ENCODE measurements at regions not wholly inside any gene's neighbourhood (a gene's known extent, or its start where the extent isn't known, plus 50 kb on each side); places are given as distances from the start of the nearest gene placed in this dataset.

DNA sequence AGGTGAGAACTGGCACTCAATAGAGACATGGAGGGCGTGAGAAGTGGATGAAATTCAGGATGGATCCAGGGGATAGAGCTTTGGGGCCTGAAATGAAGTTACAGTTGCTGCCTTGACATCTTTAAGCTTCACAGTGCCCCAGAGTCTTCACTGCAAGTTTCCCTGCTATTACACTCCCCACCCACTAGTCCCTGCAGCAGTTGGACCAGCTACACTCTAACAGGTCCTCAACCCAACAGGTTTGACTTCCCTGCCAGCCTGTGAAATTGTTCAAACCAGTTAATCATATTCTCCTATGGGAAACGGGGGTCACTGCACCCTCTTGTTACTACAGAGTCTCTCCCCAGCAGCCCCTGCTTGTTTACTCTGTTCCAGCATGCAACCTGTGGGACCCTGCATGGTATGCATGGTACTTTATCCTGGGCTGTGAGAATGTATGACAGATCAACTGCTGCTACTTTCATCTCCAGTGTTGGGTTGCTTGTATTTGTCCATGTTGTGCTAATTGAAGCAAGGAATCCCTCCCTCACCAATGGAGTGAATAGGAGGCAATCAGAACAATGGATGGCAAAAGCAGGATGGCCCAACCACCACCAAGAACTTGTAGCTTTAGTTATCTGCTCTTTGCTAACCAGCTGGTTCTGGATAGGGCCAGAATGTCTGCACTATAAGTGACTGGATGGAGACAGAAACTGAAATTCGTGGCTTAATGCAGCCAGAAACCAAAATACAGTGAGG is 314.2 kb downstream of the OLFM4 start:
- H3K4me3 Mint-ChIP-seq = no peak overlapping the region
- no peak for DNase-seq
- no peak overlapping the region for H3K27ac Mint-ChIP-seq
- H3K27me3 Mint-ChIP-seq = no peaks in the 10 kb centered on the region
- H3K4me1 Mint-ChIP-seq = no peaks in the 10 kb centered on the region
- H3K9me3 Mint-ChIP-seq (ENCODE audit: low read depth) = no peaks in the 10 kb centered on the region
- H3K36me3 Mint-ChIP-seq = no peaks in the 10 kb centered on the region
- CTCF ChIA-PET = no interaction called here
- no peak for ATAC-seq

DNA sequence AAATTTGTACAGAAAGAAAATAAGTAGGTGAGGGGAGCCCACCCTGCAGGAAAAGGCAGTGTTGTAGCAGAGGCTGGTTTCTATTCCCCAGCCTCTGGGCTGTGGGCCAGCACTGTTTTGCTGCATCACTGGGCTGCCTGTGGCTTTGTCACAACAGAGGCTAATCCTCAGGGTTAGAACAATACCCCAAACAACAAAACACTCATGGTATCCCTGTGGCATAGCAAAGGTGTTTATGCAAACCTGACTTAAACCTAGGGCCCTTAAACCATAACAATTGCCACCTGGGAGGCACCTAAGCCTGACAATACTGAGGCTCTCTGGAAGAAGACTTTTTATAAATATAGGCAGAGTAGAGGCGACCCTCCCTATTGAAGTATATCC is 314.7 kb downstream of the OLFM4 start:
- ATAC-seq (no peak), DNase-seq (no peak)
- CTCF ChIA-PET = no interaction called here
- H3K4me3 Mint-ChIP-seq = no peak overlapping the region
- no peak overlapping the region for H3K27ac Mint-ChIP-seq
- H3K9me3 Mint-ChIP-seq (ENCODE audit: low read depth) = no peaks in the 10 kb centered on the region
- no peaks in the 10 kb centered on the region for H3K36me3 Mint-ChIP-seq
- no peaks in the 10 kb centered on the region for H3K4me1 Mint-ChIP-seq
- no peaks in the 10 kb centered on the region for H3K27me3 Mint-ChIP-seq

DNA sequence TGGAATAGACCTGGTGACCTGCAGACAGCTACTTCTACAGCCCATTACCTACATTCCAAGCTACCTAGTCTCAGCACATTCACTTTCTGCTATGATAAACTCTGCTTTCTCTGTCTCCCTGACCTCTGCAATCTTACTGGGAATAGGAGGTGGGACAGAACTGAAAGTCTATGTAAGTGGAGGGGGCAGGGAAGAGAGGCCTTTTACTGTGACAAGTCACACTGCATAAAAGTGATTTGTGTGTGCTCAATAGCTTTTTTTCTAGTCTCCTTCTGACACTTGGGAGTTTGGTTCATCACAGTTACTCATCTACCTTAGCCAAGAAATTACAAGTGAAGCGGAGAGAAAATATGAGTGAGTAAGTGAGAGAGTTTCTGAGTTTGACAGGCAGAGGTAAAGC is 322.4 kb downstream of the OLFM4 start:
- H3K4me1 Mint-ChIP-seq = no peaks in the 10 kb centered on the region
- ATAC-seq = no peak
- no peak overlapping the region for H3K4me3 Mint-ChIP-seq
- H3K36me3 Mint-ChIP-seq = no peaks in the 10 kb centered on the region
- DNase-seq = no peak
- no peaks in the 10 kb centered on the region for H3K27me3 Mint-ChIP-seq
- CTCF ChIA-PET = interaction anchor here (1.5 kb wide), 1 partner anchor 100 kb away, joined by 3 read pairs; no protein-coding TSS in a partner anchor
- H3K9me3 Mint-ChIP-seq (ENCODE audit: low read depth) = peaks cover 2% of the 10 kb centered on the region
- no peak overlapping the region for H3K27ac Mint-ChIP-seq

DNA sequence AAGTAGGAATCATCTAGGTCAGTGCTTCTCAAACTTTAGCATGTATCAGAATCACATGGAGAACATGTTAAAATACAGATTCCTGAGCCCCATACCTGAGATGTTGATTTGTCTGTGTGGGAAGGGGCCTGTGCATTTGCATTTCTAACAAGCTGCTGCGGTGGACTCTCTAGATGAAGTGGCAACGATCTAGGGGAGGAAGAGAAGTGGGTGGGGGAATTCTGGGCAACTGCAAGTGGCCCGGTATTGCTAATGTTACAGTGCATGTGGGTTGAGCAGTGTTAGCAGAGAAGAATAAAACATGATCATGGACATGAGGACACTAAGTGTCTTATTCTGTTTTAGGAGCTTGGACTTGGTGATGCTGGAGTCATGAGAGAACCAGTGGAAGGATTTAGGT is 329.0 kb downstream of the OLFM4 start:
- CTCF ChIA-PET = no interaction called here
- no peaks in the 10 kb centered on the region for H3K27me3 Mint-ChIP-seq
- H3K36me3 Mint-ChIP-seq = no peaks in the 10 kb centered on the region
- no peaks in the 10 kb centered on the region for H3K4me1 Mint-ChIP-seq
- DNase-seq = no peak
- H3K9me3 Mint-ChIP-seq (ENCODE audit: low read depth) = peaks cover 5% of the 10 kb centered on the region
- no peak overlapping the region for H3K27ac Mint-ChIP-seq
- H3K4me3 Mint-ChIP-seq = no peak overlapping the region
- ATAC-seq = no peak

DNA sequence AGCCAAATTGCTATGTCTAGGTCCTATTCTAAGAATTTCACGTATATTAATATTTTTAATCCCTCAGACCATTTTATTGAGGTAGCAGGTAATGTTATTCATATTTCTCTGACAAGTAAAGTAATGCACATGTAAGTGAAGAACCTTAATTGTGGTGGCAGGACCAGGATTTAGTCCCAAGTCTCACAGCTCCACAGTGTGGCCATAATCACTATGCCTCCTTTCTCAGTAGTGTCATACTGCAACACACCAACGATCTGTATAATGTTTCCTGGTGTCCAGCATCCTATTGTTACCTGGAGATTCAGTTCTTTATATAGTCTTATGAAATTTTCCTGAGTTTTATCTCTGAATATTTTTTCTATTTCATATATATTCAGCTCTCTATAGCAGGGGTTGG is 340.3 kb downstream of the OLFM4 start:
- CTCF ChIA-PET = no interaction called here
- H3K27me3 Mint-ChIP-seq = no peaks in the 10 kb centered on the region
- ATAC-seq = no peak
- no peak overlapping the region for H3K4me3 Mint-ChIP-seq
- no peak for DNase-seq
- peaks cover 8% of the 10 kb centered on the region for H3K9me3 Mint-ChIP-seq (ENCODE audit: low read depth)
- H3K4me1 Mint-ChIP-seq = no peaks in the 10 kb centered on the region
- no peaks in the 10 kb centered on the region for H3K36me3 Mint-ChIP-seq
- H3K27ac Mint-ChIP-seq = no peak overlapping the region

DNA sequence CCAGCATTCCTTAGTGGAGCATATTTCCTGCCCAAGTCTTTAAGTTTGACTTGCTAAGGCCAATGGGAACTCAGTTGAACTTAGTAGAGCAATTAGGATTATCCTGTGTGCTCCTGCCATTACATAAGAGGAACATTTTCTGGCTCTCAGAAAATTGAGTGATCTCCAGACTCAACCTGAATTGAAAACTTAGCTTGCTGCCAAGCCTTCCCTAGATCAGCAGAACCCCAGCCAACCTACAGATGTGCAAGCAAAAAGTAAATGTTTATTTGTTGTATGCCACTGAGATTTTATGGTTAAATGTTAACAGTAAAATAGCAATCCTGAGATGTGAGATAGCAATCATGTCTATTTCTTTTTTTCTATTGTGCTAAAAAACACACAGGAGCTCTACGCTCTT is 350.9 kb downstream of the OLFM4 start:
- H3K27me3 Mint-ChIP-seq = no peaks in the 10 kb centered on the region

DNA sequence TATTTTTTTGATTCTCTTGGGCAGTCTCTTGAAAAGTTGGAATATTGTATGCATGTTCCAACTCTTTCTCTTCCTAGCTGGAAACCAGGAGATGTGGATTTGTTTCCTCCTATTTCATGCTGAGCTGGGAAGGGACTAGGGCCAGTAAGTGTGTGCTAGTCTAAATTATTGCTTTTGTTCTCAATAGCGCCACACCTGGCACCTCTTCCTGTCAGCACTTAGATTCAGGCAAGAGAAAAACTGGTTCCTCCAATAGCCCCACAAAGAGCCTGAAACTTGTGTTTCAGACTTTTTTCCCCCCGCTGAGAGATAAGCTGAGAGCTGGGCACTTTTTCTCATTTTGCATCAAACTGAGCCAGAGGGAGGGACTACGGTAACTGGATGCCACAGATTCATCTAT is 353.4 kb downstream of the OLFM4 start:
- H3K4me1 Mint-ChIP-seq = no peaks in the 10 kb centered on the region
- no peak overlapping the region for H3K27ac Mint-ChIP-seq
- H3K9me3 Mint-ChIP-seq (ENCODE audit: low read depth) = no peaks in the 10 kb centered on the region
- CTCF ChIA-PET = no interaction called here
- no peaks in the 10 kb centered on the region for H3K36me3 Mint-ChIP-seq
- H3K27me3 Mint-ChIP-seq = no peaks in the 10 kb centered on the region
- DNase-seq (no peak), ATAC-seq (no peak)
- H3K4me3 Mint-ChIP-seq = no peak overlapping the region

More for the DNA sequence above, 350.9 kb downstream of the OLFM4 start:
- H3K36me3 Mint-ChIP-seq = no peaks in the 10 kb centered on the region
- ATAC-seq = no peak
- H3K9me3 Mint-ChIP-seq (ENCODE audit: low read depth) = no peaks in the 10 kb centered on the region
- CTCF ChIA-PET = no interaction called here
- DNase-seq = no peak
- no peak overlapping the region for H3K4me3 Mint-ChIP-seq
- no peak overlapping the region for H3K27ac Mint-ChIP-seq
- no peaks in the 10 kb centered on the region for H3K4me1 Mint-ChIP-seq

DNA sequence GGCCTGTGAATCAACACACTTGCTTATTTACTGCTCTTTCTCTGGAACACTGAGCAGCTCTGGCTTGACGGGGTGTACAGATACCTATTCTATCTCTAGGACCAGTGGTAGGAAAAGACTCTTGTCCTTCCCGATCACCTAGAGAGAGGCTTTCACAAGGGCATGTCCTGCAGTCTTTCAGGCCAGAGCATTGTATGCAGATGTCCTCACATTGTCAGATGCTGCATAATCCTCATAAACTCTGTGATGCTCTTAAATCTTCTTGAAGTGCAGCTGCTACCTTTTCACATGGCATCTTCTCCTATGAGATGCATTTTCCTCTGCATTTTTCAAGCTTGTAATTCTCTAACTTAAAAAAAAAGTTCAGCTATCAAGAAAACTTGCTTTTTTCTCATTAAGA is 369.4 kb downstream of the OLFM4 start:
- Mint-ChIP-seq H3K4me1 (no peaks in the 10 kb centered on the region), H3K9me3 (ENCODE audit: low read depth) (no peaks in the 10 kb centered on the region), H3K27ac (no peak overlapping the region), H3K4me3 (no peak overlapping the region), H3K27me3 (no peaks in the 10 kb centered on the region), H3K36me3 (no peaks in the 10 kb centered on the region)
- ATAC-seq (no peak), DNase-seq (no peak)
- CTCF ChIA-PET = no interaction called here

DNA sequence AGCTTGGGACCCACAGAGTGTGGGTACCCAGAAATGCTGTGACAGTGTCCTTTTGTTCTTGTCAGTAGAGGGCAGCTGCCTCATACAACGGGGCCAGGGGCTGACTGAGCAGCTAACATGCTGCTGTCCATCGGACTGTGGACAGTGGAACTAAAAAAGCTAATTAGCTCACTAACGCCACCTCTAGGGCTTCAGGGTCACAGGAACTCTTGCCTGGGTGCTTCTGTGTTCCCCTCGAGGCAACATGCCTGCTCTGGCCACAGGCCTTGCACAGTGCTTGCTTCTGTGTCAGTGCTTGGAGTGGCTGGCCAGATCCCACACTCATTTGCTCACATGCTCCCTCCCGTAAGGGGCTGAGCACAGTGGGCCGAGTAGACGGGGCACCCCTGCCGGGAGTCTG is 377.0 kb downstream of the OLFM4 start:
- H3K27me3 Mint-ChIP-seq = no peaks in the 10 kb centered on the region
- H3K4me1 Mint-ChIP-seq = no peaks in the 10 kb centered on the region
- DNase-seq (no peak), ATAC-seq (no peak)
- H3K27ac Mint-ChIP-seq = no peak overlapping the region
- no peaks in the 10 kb centered on the region for H3K36me3 Mint-ChIP-seq
- no peak overlapping the region for H3K4me3 Mint-ChIP-seq
- CTCF ChIA-PET = interaction anchor here (0.6 kb wide), 1 partner anchor 1236 kb away, joined by 3 read pairs; no protein-coding TSS in a partner anchor
- no peaks in the 10 kb centered on the region for H3K9me3 Mint-ChIP-seq (ENCODE audit: low read depth)

DNA sequence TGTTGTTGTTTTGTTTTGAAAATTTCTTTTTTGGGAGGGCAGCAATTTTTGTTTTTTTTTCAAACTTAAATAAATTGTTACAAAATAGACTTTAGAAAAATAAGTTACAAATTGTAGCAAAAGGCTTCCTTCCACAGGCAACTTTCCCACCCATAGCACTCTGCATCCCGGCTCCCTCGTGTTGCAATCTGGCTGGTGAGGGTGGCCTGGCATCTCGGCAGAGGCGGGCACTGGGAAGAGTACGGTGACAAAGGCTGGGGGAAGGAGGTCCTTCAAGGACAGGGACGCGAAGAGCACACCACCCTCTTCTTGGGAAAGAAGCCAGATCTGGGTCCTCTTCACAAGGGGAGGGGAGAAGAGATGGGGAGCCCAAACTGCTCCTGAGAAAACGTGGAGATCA is 379.7 kb downstream of the OLFM4 start:
- no peaks in the 10 kb centered on the region for H3K36me3 Mint-ChIP-seq
- CTCF ChIA-PET = no interaction called here
- H3K27ac Mint-ChIP-seq = no peak overlapping the region
- ATAC-seq (no peak), DNase-seq (no peak)
- H3K9me3 Mint-ChIP-seq (ENCODE audit: low read depth) = no peaks in the 10 kb centered on the region
- no peaks in the 10 kb centered on the region for H3K4me1 Mint-ChIP-seq
- no peaks in the 10 kb centered on the region for H3K27me3 Mint-ChIP-seq
- H3K4me3 Mint-ChIP-seq = no peak overlapping the region

DNA sequence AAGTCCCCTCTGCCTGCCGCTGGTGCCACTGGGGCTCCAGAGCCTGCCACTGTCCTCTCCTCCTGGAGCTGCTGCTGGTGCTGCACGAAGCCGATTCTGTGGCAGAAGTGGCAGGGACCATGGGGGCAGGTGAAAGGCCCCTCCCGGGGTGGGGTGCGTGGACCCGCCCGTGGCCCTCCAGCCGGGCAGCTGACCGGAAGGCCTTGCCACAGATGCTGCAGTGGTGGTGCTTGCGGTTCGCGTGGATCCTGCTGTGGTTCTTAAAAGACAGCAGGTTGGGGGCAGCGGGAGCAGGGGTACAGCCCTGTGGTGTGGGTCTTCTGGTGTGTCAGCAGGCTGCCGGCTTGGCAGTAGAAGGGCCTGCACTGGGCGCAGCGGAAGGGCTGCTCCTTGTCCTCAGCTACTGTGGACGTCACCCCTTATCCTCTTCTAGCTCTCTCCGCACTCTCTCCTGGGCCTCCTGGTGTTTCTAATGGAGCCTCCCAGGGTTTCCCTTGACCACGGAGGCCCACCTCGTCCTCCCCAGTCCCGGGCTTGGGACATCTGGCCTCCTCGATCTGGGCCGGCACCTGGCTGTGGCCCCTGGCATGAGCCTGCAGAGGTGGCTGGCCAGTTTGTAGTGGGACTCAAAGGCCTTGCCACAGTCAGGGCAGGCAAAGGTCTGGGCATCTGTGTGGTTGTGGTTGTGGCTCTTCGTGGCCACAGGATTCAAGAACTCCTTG is 380.4 kb downstream of the OLFM4 start:
- no peak overlapping the region for H3K27ac Mint-ChIP-seq
- ATAC-seq (no peak), DNase-seq (no peak)
- no peaks in the 10 kb centered on the region for H3K27me3 Mint-ChIP-seq
- no peak overlapping the region for H3K4me3 Mint-ChIP-seq
- no peaks in the 10 kb centered on the region for H3K36me3 Mint-ChIP-seq
- no peaks in the 10 kb centered on the region for H3K9me3 Mint-ChIP-seq (ENCODE audit: low read depth)
- H3K4me1 Mint-ChIP-seq = no peaks in the 10 kb centered on the region
- CTCF ChIA-PET = no interaction called here

DNA sequence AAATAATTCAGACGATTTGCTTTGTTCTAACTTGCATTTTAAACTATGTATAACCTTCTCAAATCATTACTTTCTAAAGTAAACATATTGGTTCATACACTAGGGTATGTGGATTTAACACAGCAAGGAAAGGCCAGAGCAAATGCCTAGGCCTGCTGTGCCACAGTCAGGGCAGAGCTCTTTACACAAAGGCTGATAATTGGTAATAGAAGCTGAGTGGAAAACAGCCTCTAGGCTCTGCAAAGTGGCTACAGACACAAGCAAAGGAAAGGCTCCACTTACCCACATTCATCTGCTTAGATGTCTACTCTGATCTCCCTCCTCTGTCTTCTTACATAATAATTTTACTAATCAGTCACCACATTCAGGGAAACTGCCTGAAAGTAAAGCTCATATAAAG is 382.9 kb downstream of the OLFM4 start:
- H3K36me3 Mint-ChIP-seq = no peaks in the 10 kb centered on the region
- no peaks in the 10 kb centered on the region for H3K9me3 Mint-ChIP-seq (ENCODE audit: low read depth)
- ATAC-seq (no peak), DNase-seq (no peak)
- H3K4me1 Mint-ChIP-seq = no peaks in the 10 kb centered on the region
- no peaks in the 10 kb centered on the region for H3K27me3 Mint-ChIP-seq
- H3K4me3 Mint-ChIP-seq = no peak overlapping the region
- H3K27ac Mint-ChIP-seq = no peak overlapping the region
- CTCF ChIA-PET = no interaction called here

DNA sequence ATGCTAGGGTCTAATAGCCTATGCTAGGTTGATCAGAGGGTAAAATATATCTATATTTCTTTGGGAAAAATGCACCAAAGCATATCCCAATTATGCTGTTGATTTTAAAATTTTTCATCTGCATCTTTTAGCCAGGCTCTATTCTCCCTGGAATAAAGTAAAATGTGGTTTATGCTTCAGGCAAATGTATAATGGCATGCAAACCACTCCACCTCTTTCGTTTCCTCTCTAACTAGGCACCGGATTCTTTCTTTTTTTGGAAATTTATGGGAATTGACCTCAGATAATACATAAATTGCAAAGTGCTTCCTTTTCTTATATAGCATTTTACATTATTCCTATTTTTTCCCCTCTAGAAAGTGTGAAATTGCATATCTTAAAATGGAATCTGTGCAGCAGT is 386.5 kb downstream of the OLFM4 start:
- Mint-ChIP-seq H3K27me3 (no peaks in the 10 kb centered on the region), H3K36me3 (no peaks in the 10 kb centered on the region), H3K4me3 (no peak overlapping the region), H3K27ac (no peak overlapping the region), H3K4me1 (no peaks in the 10 kb centered on the region), H3K9me3 (ENCODE audit: low read depth) (peaks cover under 1% of the 10 kb centered on the region)
- CTCF ChIA-PET = no interaction called here
- no peak for ATAC-seq
- DNase-seq = no peak

DNA sequence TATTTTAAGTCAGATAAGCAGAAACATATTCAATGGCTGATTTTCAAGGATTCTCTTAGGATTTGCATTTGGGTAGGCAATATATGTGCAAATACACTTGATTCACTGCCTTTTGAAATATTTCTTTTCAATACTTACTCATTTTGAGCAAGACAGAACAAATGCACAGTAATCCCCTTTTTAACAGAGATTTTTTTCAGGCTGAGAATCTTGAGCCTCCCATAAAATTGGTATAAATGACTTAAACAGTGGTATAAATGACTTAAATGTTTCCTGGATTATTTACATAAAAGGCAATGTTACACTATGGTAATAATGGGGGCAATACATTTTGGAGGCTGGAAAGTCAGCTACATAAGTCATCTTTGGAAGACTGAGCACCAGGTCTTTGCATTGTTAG is 389.0 kb downstream of the OLFM4 start:
- H3K4me1 Mint-ChIP-seq = no peaks in the 10 kb centered on the region
- DNase-seq (no peak), ATAC-seq (no peak)
- H3K9me3 Mint-ChIP-seq (ENCODE audit: low read depth) = peaks cover 3% of the 10 kb centered on the region
- H3K27ac Mint-ChIP-seq = no peak overlapping the region
- H3K27me3 Mint-ChIP-seq = no peaks in the 10 kb centered on the region
- no peaks in the 10 kb centered on the region for H3K36me3 Mint-ChIP-seq
- H3K4me3 Mint-ChIP-seq = no peak overlapping the region
- CTCF ChIA-PET = no interaction called here
